GM12878 (cell line): ENCODE measurements at regions not wholly inside any gene's neighbourhood (a gene's known extent, or its start where the extent isn't known, plus 50 kb on each side); places are given as distances from the start of the nearest gene placed in this dataset.

ENCODE experiments used
- ATF7 ChIP-seq: fragments of 450-650 bp; IDR thresholded peaks from 2 replicates; pipeline ENCODE4 v1.6.1; 2016; ENCODE audit warnings: low read depth, mild to moderate bottlenecking
- BCL11A ChIP-seq: IDR thresholded peaks from 2 replicates; pipeline ENCODE4 v1.6.1; 2011; ENCODE audit warnings: low read depth, low read length
- CBX3 ChIP-seq: fragments of 200-600 bp; sonication (generic); IDR thresholded peaks from 2 replicates; pipeline ENCODE4 v1.6.1; 2016; ENCODE audit warnings: low read depth, borderline replicate concordance
- CREB1 ChIP-seq: IDR thresholded peaks from 2 replicates; pipeline ENCODE4 v1.6.1; 2012; ENCODE audit warnings: low read depth, mild to moderate bottlenecking, inconsistent platforms
- DPF2 ChIP-seq: fragments of 450-650 bp; IDR thresholded peaks from 2 replicates; pipeline ENCODE4 v1.6.1; 2017; ENCODE audit warnings: mild to moderate bottlenecking
- E2F4 ChIP-seq: IDR thresholded peaks from 2 replicates; pipeline ENCODE4 v1.6.1; 2012; ENCODE audit warnings: low read depth, low read length, improper control_type of control experiment
- EP300 ChIP-seq, 2 experiments: fragments of 150-350 bp in 1 of 2; IDR thresholded peaks; 2 replicates each; pipeline ENCODE4 v1.6.1; 2011 to 2012; ENCODE audit warnings: low read depth in 2 of 2, low read length in 2 of 2, borderline replicate concordance in 1 of 2, improper control_type of control experiment in 1 of 2, inconsistent platforms in 1 of 2; ENCODE audit not compliant: control insufficient read depth in 1 of 2
- FOS ChIP-seq: IDR thresholded peaks from 3 replicates; pipeline ENCODE4 v1.6.1; 2011; ENCODE audit warnings: borderline replicate concordance; ENCODE audit not compliant: insufficient read length; ENCODE audit errors: extremely low read depth
- HDGF ChIP-seq: fragments of 450-650 bp; IDR thresholded peaks from 2 replicates; pipeline ENCODE4 v1.6.1; 2016; ENCODE audit warnings: antibody characterized with exemption
- IKZF1 ChIP-seq: fragments of 450-650 bp; conservative IDR thresholded peaks from 2 replicates; pipeline ENCODE4 v1.6.1; 2017; ENCODE audit warnings: antibody characterized with exemption, mild to moderate bottlenecking
- IRF4 ChIP-seq: IDR thresholded peaks from 2 replicates; pipeline ENCODE4 v1.6.1; 2011; ENCODE audit warnings: low read depth, low read length
- MEF2B ChIP-seq: fragments of 450-650 bp; IDR thresholded peaks from 2 replicates; pipeline ENCODE4 v1.6.1; 2018; ENCODE audit warnings: mild to moderate bottlenecking, moderate library complexity; ENCODE audit not compliant: partially characterized antibody, poor library complexity, severe bottlenecking
- MTA3 ChIP-seq: IDR thresholded peaks from 2 replicates; pipeline ENCODE4 v1.6.1; 2012; ENCODE audit warnings: low read length, inconsistent platforms, borderline replicate concordance
- MYB ChIP-seq: fragments of 150-350 bp; IDR thresholded peaks from 2 replicates; pipeline ENCODE4 v1.6.1; 2014; ENCODE audit warnings: mild to moderate bottlenecking, low read depth, low read length, borderline replicate concordance
- PKNOX1 ChIP-seq: fragments of 450-650 bp; IDR thresholded peaks from 2 replicates; pipeline ENCODE4 v1.6.1; 2016; ENCODE audit warnings: mild to moderate bottlenecking
- POLR2AphosphoS5 ChIP-seq: IDR thresholded peaks from 2 replicates; pipeline ENCODE4 v1.6.1; 2011; ENCODE audit warnings: mild to moderate bottlenecking, low read length, inconsistent platforms
- RFX5 ChIP-seq: IDR thresholded peaks from 2 replicates; pipeline ENCODE4 v1.6.1; 2011; ENCODE audit warnings: low read depth, low read length, improper control_type of control experiment
- SPI1 ChIP-seq: IDR thresholded peaks from 2 replicates; pipeline ENCODE4 v1.6.1; 2011; ENCODE audit warnings: low read depth, mild to moderate bottlenecking, low read length, moderate library complexity, borderline replicate concordance; ENCODE audit not compliant: insufficient read depth
- SUZ12 ChIP-seq: fragments of 200-600 bp; sonication (generic); IDR thresholded peaks from one replicate; pipeline ENCODE4 v1.6.1; 2018; ENCODE audit warnings: antibody characterized with exemption, mild to moderate bottlenecking; ENCODE audit not compliant: unreplicated experiment
- TCF7 ChIP-seq: IDR thresholded peaks from 2 replicates; pipeline ENCODE4 v1.6.1; 2014; ENCODE audit warnings: antibody characterized with exemption, borderline replicate concordance
- ZBTB33 ChIP-seq: fragments of 450-650 bp; IDR thresholded peaks from 2 replicates; pipeline ENCODE4 v1.6.1; 2017; ENCODE audit warnings: mild to moderate bottlenecking
- ZBTB4 ChIP-seq: fragments of 450-650 bp; formaldehyde crosslinking; IDR thresholded peaks from 2 replicates; pipeline ENCODE4 v1.4.0; 2022; ENCODE audit warnings: mild to moderate bottlenecking, moderate library complexity
- ZNF24 ChIP-seq: fragments of 450-650 bp; IDR thresholded peaks from 2 replicates; pipeline ENCODE4 v1.6.1; 2017; ENCODE audit warnings: antibody characterized with exemption, mild to moderate bottlenecking
- ZNF622 ChIP-seq: fragments of 450-650 bp; IDR thresholded peaks from 2 replicates; pipeline ENCODE4 v1.6.1; 2017; ENCODE audit warnings: mild to moderate bottlenecking, inconsistent platforms
- ZZZ3 ChIP-seq: IDR thresholded peaks from 2 replicates; pipeline ENCODE4 v1.6.1; 2011; ENCODE audit warnings: low read depth; ENCODE audit not compliant: control insufficient read depth, insufficient read length

- TF ChIP-seq E2F4 (no peak), HDGF (no peak), ZBTB4 (no peak), ZZZ3 (no peak), FOS (no peak), DPF2 (peak; percentile 79; the same call in 1 of the 2 replicates), BCL11A (peak; percentile 91), CREB1 (no peak), PKNOX1 (no peak; the same call in 1 of the 2 replicates), MYB (no peak), POLR2AphosphoS5 (no peak), ATF7 (peak; percentile 88), SUZ12 (no peak), IKZF1 (peak; percentile 77), IRF4 (peak; percentile 74; the same call in 1 of the 2 replicates), CBX3 (no peak), ZBTB33 (no peak), ZNF24 (no peak), MTA3 (no peak), EP300 (IDR thresholded peaks at IDR 0.05; ENCODE audit: borderline replicate concordance in 1 of 2, control insufficient read depth in 1 of 2, low read depth in 2 of 2, low read length in 2 of 2) (peak in 1 of 2 experiments; percentile 71; a peak in 1 of 4 replicates), SPI1 (no peak), MEF2B (peak; percentile 89), ZNF622 (no peak), RFX5 (no peak), TCF7 (no peak)
Observed at GRCh38 chr13:78193846-78194245, 275.2 kb upstream of the EDNRB start (continued).
